GM06990 (cell line): ENCODE measurements at regions not wholly inside any gene's neighbourhood (a gene's known extent, or its start where the extent isn't known, plus 50 kb on each side); places are given as distances from the start of the nearest gene placed in this dataset.
"Not testable (repeated sequence)": the region's sequence is repeated elsewhere in the genome, so short reads cannot be mapped to it uniquely, and the experiment has no call there.

ENCODE experiments used
- DNase-seq: peaks from one replicate; pipeline ENCODE4 v3.0.0-alpha.2; 2011; ENCODE audit not compliant: insufficient read length; ENCODE audit errors: extremely low read depth
- H3K27me3 ChIP-seq: replicated peaks from 2 replicates; pipeline ENCODE4 v1.6.0; 2011; ENCODE audit warnings: low read length; ENCODE audit not compliant: control insufficient read depth, insufficient read depth
- H3K36me3 ChIP-seq: 2 replicates; pipeline ENCODE4 v1.5.1; 2011; ENCODE audit warnings: low read length; ENCODE audit not compliant: control insufficient read depth, insufficient read depth
- H3K4me3 ChIP-seq: replicated peaks from 2 replicates; pipeline ENCODE4 v1.5.1; 2011; ENCODE audit warnings: low read depth, mild to moderate bottlenecking, control low read depth, low read length
- CTCF ChIP-seq: IDR thresholded peaks from 2 replicates; pipeline ENCODE4 v1.5.1; 2011; ENCODE audit warnings: low read length, control low read depth, mild to moderate bottlenecking, inconsistent platforms; ENCODE audit not compliant: insufficient read depth, poor library complexity, severe bottlenecking

GRCh38 chr3:177396733-177397132, 199.5 kb upstream of the TBL1XR1 start:
- no peaks in the 10 kb centered on the region for H3K27me3 ChIP-seq
- DNase-seq: no peak
- H3K4me3 ChIP-seq: no peak overlapping the region
- TF ChIP-seq CTCF: no peak
- no peaks in the 10 kb centered on the region for H3K36me3 ChIP-seq

GRCh38 chr3:177401375-177401774, 204.1 kb upstream of the TBL1XR1 start:
- no peak overlapping the region for H3K4me3 ChIP-seq
- DNase-seq: no peak
- no peaks in the 10 kb centered on the region for H3K36me3 ChIP-seq
- no peak for TF ChIP-seq CTCF
- H3K27me3 ChIP-seq: no peaks in the 10 kb centered on the region

GRCh38 chr3:177402533-177402932, 205.3 kb upstream of the TBL1XR1 start:
- no peaks in the 10 kb centered on the region for H3K36me3 ChIP-seq
- DNase-seq: no peak
- no peaks in the 10 kb centered on the region for H3K27me3 ChIP-seq
- TF ChIP-seq CTCF: no peak
- no peak overlapping the region for H3K4me3 ChIP-seq

- no peaks in the 10 kb centered on the region for H3K36me3 ChIP-seq
- H3K4me3 ChIP-seq: no peak overlapping the region
- TF ChIP-seq CTCF: no peak
- DNase-seq: no peak
- H3K27me3 ChIP-seq: no peaks in the 10 kb centered on the region
Measured at GRCh38 chr3:177405191-177405672, 207.9 kb upstream of the TBL1XR1 start.

GRCh38 chr3:177410730-177411129, 213.4 kb upstream of the TBL1XR1 start:
- no peak for DNase-seq
- Histone ChIP-seq H3K36me3 (no peaks in the 10 kb centered on the region), H3K4me3 (no peak overlapping the region), H3K27me3 (no peaks in the 10 kb centered on the region)
- no peak for TF ChIP-seq CTCF

- Histone ChIP-seq H3K27me3 (no peaks in the 10 kb centered on the region), H3K36me3 (no peaks in the 10 kb centered on the region), H3K4me3 (no peak overlapping the region)
- TF ChIP-seq CTCF: no peak
- DNase-seq: no peak
Measured at GRCh38 chr3:177411201-177411600, 213.9 kb upstream of the TBL1XR1 start.

- DNase-seq, H3K27me3 ChIP-seq, H3K4me3 ChIP-seq, H3K36me3 ChIP-seq: not testable (repeated sequence)
Measured at GRCh38 chr3:177412677-177413170, 215.4 kb upstream of the TBL1XR1 start.
